Kidney (tissue), 10 donors: ENCODE measurements at regions not wholly inside any gene's neighbourhood (a gene's known extent, or its start where the extent isn't known, plus 50 kb on each side); places are given as distances from the start of the nearest gene placed in this dataset.
"Not testable (repeated sequence)": the region's sequence is repeated elsewhere in the genome, so short reads cannot be mapped to it uniquely, and the experiment has no call there.

ENCODE experiments used
- DNase-seq, 5 donors: peaks; one replicate each; pipeline ENCODE4 v3.0.0-alpha.2; 2013 to 2020
- FAIRE-seq: peaks from 2 replicates; lab custom pipeline; 2012; peaks lifted over from hg19 to GRCh38; lab: Jason Lieb, UNC
- H3K27ac ChIP-seq, 2 donors: one replicate each; pipeline ENCODE4 v1.7.0; 2013; ENCODE audit warnings: low read depth in 2 of 2, low read length in 2 of 2, inconsistent platforms in 1 of 2
- H3K27me3 ChIP-seq: one replicate; pipeline ENCODE4 v1.7.1; 2013; ENCODE audit warnings: low read length, inconsistent platforms; ENCODE audit not compliant: control insufficient read depth, insufficient read depth
- H3K36me3 ChIP-seq, 3 donors: one replicate each; pipeline versions ENCODE4 v1.7.0 to v1.7.1; 2013; ENCODE audit warnings: low read length in 3 of 3, control low read depth in 1 of 3, inconsistent platforms in 1 of 3; ENCODE audit not compliant: insufficient read depth in 3 of 3, control insufficient read depth in 2 of 3
- H3K4me1 ChIP-seq, 3 donors: one replicate each; pipeline versions ENCODE4 v1.7.0 to v1.7.1; 2013; ENCODE audit warnings: low read length in 3 of 3, inconsistent platforms in 1 of 3, low read depth in 1 of 3; ENCODE audit not compliant: control insufficient read depth in 2 of 3, insufficient read depth in 2 of 3
- H3K4me3 ChIP-seq, 3 donors: one replicate each; pipeline versions ENCODE4 v1.7.0 to v1.8.1; 2013; ENCODE audit warnings: low read length in 3 of 3, control low read depth in 1 of 3, inconsistent platforms in 1 of 3
- H3K9ac ChIP-seq, 3 donors: one replicate each; pipeline versions ENCODE4 v1.7.0 to v1.7.1; 2013; ENCODE audit warnings: low read length in 3 of 3, control low read depth in 1 of 3, inconsistent platforms in 1 of 3
- H3K9me3 ChIP-seq, 3 donors: one replicate each; pipeline versions ENCODE4 v1.7.0 to v1.7.1; 2013; ENCODE audit warnings: low read length in 3 of 3, control low read depth in 1 of 3, inconsistent platforms in 1 of 3; ENCODE audit not compliant: control insufficient read depth in 2 of 3, insufficient read depth in 1 of 3
- intact Hi-C: fragments of 100-400 bp; cut with DNase I; formaldehyde crosslinking; loops from one replicate; pipeline ENCODE4 v1.11.1; 2022
- donor health status: control.
- donor health status: control.
- donor health status: DM: yes; HTN: yes; CAD: no.
- donor health status: Normal renal cell carcinoma (clear cell type).

GRCh38 chr13:111678120-111678882, 357.9 kb downstream of the TEX29 start:
- H3K27me3 ChIP-seq, H3K4me1 ChIP-seq, intact Hi-C loops, H3K9ac ChIP-seq, FAIRE-seq, H3K9me3 ChIP-seq, H3K27ac ChIP-seq, H3K4me3 ChIP-seq, H3K36me3 ChIP-seq, DNase-seq: not testable (repeated sequence)

DNA sequence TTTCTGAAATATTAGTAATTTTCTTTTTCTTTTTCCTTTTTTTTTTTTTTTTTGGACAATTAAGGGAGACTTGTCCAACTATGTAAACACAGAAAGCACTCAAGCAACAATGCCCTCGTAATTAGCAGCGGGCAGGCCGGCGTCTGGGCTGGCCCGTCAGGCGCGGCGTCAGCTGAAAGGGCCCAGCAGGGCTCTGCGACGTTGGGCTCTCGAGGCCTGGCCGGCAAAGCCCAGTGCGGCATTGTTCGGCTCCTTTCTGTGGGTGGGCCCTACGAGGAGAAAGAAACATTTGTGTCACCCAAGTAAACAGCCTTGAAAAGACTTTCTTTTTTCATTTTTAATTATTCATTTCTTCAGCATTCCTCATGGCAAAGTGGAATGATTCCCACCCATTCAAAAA, 359.2 kb downstream of the TEX29 start:
- H3K9me3 ChIP-seq, H3K36me3 ChIP-seq, H3K4me1 ChIP-seq, H3K9ac ChIP-seq, FAIRE-seq, H3K4me3 ChIP-seq, intact Hi-C loops, DNase-seq, H3K27ac ChIP-seq, H3K27me3 ChIP-seq: not testable (repeated sequence)

GRCh38 chr13:111680100-111680499, 359.7 kb downstream of the TEX29 start:
- intact Hi-C loops, H3K27ac ChIP-seq, DNase-seq, H3K4me1 ChIP-seq, FAIRE-seq, H3K27me3 ChIP-seq, H3K9me3 ChIP-seq, H3K4me3 ChIP-seq, H3K9ac ChIP-seq, H3K36me3 ChIP-seq: not testable (repeated sequence)

DNA sequence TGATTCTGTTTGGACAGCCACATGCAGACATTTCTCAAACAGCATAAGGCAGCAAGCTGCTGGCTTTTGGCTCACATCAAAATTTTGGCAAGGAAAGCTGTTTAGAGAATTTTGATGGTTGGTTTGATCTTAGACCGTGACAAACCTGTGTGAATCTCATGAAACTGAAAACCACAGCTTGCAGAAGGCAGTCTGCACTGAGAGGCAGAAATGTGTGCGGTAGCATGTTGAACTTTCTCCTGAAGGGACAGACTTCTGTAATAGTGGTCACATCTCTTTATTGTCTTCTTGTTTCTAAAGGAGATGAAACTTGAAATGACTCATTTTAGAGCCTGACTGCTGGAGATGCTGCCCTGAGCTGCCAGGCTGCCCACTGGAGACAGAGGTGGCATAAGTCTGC, 371.6 kb downstream of the TEX29 start:
- H3K27ac ChIP-seq, H3K4me3 ChIP-seq, H3K9ac ChIP-seq, DNase-seq, intact Hi-C loops, H3K36me3 ChIP-seq, H3K9me3 ChIP-seq, FAIRE-seq, H3K27me3 ChIP-seq, H3K4me1 ChIP-seq: not testable (repeated sequence)

GRCh38 chr13:111696121-111696520, 370.8 kb upstream of the SOX1 start:
- FAIRE-seq, H3K36me3 ChIP-seq, H3K9ac ChIP-seq, intact Hi-C loops, H3K9me3 ChIP-seq, DNase-seq, H3K27me3 ChIP-seq, H3K4me1 ChIP-seq, H3K27ac ChIP-seq, H3K4me3 ChIP-seq: not testable (repeated sequence)

DNA sequence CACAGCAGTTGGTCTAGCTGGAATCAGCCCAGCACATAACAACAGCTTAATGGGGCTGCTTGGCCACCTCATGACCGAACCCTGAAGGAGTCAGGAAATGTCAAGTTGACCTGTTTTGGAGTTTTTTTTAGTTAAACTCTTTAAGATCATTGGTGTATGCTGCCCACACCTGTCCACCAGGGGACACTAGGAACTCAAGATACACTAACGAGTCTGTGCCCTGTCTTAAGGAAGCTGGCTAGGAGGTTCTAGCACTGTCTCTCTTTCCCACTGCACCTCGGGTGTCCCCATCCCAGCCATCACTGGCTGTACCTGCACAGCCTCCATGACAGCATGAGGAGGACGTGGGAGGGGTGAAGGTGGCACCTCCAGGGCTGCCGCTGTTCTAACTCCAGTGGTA, 364.9 kb upstream of the SOX1 start:
- H3K4me3 ChIP-seq, H3K36me3 ChIP-seq, DNase-seq, H3K27ac ChIP-seq, intact Hi-C loops, H3K4me1 ChIP-seq, H3K9me3 ChIP-seq, H3K27me3 ChIP-seq, H3K9ac ChIP-seq, FAIRE-seq: not testable (repeated sequence)
